ENCODE measurements at regions not wholly inside any gene's neighbourhood (a gene's known extent, or its start where the extent isn't known, plus 50 kb on each side); places are given as distances from the start of the nearest gene placed in this dataset.
"Not testable (repeated sequence)": the region's sequence is repeated elsewhere in the genome, so short reads cannot be mapped to it uniquely, and the experiment has no call there.

- no peak for DNase-seq
These were observed 122.8 kb upstream of the L3MBTL4 start for GRCh38 chr18:6537475-6537874.

- not testable (repeated sequence) for DNase-seq
These were observed 126.5 kb upstream of the L3MBTL4 start for GRCh38 chr18:6541131-6541679.

- DNase-seq = no peak
These were observed 127.6 kb upstream of the L3MBTL4 start for GRCh38 chr18:6542296-6542695.

GRCh38 chr18:6543330-6543908 lies 128.7 kb upstream of the L3MBTL4 start:
- peak; percentile 4 for DNase-seq

- DNase-seq = no peak
These were observed 131.5 kb upstream of the L3MBTL4 start for GRCh38 chr18:6546229-6546628.

GRCh38 chr18:6547476-6547875 lies 132.8 kb upstream of the L3MBTL4 start:
- DNase-seq = no peak

GRCh38 chr18:6553234-6553900 lies 138.7 kb upstream of the L3MBTL4 start:
- no peak for DNase-seq

GRCh38 chr18:6557057-6557769 lies 142.5 kb upstream of the L3MBTL4 start:
- no peak for DNase-seq

- no peak for DNase-seq
These were observed 143.1 kb upstream of the L3MBTL4 start for GRCh38 chr18:6557770-6558248.

GRCh38 chr18:6558446-6559156 lies 143.9 kb upstream of the L3MBTL4 start:
- no peak for DNase-seq

- no peak for DNase-seq
These were observed 144.6 kb upstream of the L3MBTL4 start for GRCh38 chr18:6559296-6559695.

GRCh38 chr18:6561016-6561415 lies 146.3 kb upstream of the L3MBTL4 start:
- no peak for DNase-seq

- DNase-seq = no peak
These were observed 146.7 kb upstream of the L3MBTL4 start for GRCh38 chr18:6561420-6561861.

- no peak for DNase-seq
These were observed 147.2 kb upstream of the L3MBTL4 start for GRCh38 chr18:6561862-6562291.

- DNase-seq = no peak
These were observed 149.2 kb upstream of the L3MBTL4 start for GRCh38 chr18:6563896-6564295.

GRCh38 chr18:6564950-6565814 lies 150.5 kb upstream of the L3MBTL4 start:
- no peak for DNase-seq

GRCh38 chr18:6565815-6566081 lies 151.0 kb upstream of the L3MBTL4 start:
- no peak for DNase-seq

- no peak for DNase-seq
These were observed 151.7 kb upstream of the L3MBTL4 start for GRCh38 chr18:6566338-6566911.

GRCh38 chr18:6569813-6570212 lies 155.1 kb upstream of the L3MBTL4 start:
- DNase-seq = no peak

- no peak for DNase-seq
These were observed 156.0 kb upstream of the L3MBTL4 start for GRCh38 chr18:6570581-6571238.

- DNase-seq = no peak
These were observed 156.5 kb upstream of the L3MBTL4 start for GRCh38 chr18:6571239-6571602.

Data from SHP77 treated with DMSO at 0.1 percent for 48 hours (cell line).